ENCODE measurements at regions not wholly inside any gene's neighbourhood (a gene's known extent, or its start where the extent isn't known, plus 50 kb on each side); places are given as distances from the start of the nearest gene placed in this dataset.

DNA sequence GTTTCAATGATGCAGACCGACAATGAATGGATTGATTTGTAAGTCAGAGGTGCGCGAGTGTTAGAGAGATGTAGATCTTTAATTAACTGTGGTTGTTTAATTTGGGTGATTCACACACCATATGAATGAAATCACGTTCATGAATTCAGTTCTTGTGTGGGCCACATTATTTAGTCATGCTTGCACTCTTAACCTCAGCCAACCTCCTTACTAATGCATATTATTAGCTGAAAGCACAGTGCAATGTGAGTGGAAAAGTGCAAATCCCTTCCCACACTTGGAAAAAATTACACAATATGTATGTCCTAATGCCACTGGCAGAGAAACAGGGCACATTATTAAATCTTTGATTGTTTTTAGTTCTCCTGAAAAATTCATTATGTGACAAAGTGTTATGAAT lies 512.5 kb downstream of the BCKDHB start:
- Histone ChIP-seq H3K79me2 (replicated peaks; ENCODE audit: insufficient read depth) (no peaks in the 10 kb centered on the region), H3K27ac (ENCODE audit: low read depth) (no peak overlapping the region), H3K4me3 (no peak overlapping the region), H4K20me1 (replicated peaks; ENCODE audit: insufficient read depth) (no peaks in the 10 kb centered on the region), H3K9me2 (ENCODE audit: insufficient read depth) (no peaks in the 10 kb centered on the region; the same call in 1 of the 2 replicates), H3F3A (replicated peaks; ENCODE audit: low read depth) (no peaks in the 10 kb centered on the region), H2AFZ (no peak overlapping the region), H3K36me3 (ENCODE audit: insufficient read depth) (no peaks in the 10 kb centered on the region), H3K27me3 (ENCODE audit: insufficient read depth) (no peaks in the 10 kb centered on the region), H3K4me2 (no peak overlapping the region), H3K4me1 (ENCODE audit: insufficient read depth) (no peaks in the 10 kb centered on the region)
- Mint-ChIP-seq H3K27ac (no peak overlapping the region), H3K4me3 (no peak overlapping the region), H3K36me3 (ENCODE audit: low read depth) (0 out of 3 replicates have a peak, but pooled peaks cover 2% of the 10 kb centered on the region), H3K4me1 (no peaks in the 10 kb centered on the region), H3K9me3 (peaks cover 10% of the 10 kb centered on the region), H3K27me3 (ENCODE audit: insufficient read depth, low read depth, poor library complexity) (peaks cover 3% of the 10 kb centered on the region)
- ATAC-seq = no peak
- TF ChIP-seq, protein P1, sequence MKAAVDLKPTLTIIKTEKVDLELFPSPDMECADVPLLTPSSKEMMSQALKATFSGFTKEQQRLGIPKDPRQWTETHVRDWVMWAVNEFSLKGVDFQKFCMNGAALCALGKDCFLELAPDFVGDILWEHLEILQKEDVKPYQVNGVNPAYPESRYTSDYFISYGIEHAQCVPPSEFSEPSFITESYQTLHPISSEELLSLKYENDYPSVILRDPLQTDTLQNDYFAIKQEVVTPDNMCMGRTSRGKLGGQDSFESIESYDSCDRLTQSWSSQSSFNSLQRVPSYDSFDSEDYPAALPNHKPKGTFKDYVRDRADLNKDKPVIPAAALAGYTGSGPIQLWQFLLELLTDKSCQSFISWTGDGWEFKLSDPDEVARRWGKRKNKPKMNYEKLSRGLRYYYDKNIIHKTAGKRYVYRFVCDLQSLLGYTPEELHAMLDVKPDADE (IDR thresholded peaks at IDR 0.05) = no peak
- TF ChIP-seq NANOG (IDR thresholded peaks at IDR 0.05; ENCODE audit: borderline replicate concordance) (no peak), REST (IDR thresholded peaks at IDR 0.05; ENCODE audit: unreplicated experiment) (no peak), CREB1 (CRISPR knock-in tag; IDR thresholded peaks at IDR 0.05; ENCODE audit: low read depth) (no peak), STAT1 (IDR thresholded peaks at IDR 0.05; ENCODE audit: unreplicated experiment) (no peak), EZH2phosphoT487 (IDR thresholded peaks at IDR 0.05; ENCODE audit: unreplicated experiment) (no peak), ZNF114 (CRISPR knock-in tag; IDR thresholded peaks at IDR 0.05) (no peak), CTCF (conservative IDR thresholded peaks at IDR 0.05; ENCODE audit: low read depth in 2 of 2) (no peak), EZH2 (IDR thresholded peaks at IDR 0.05; ENCODE audit: low read depth, unreplicated experiment) (no peak), POLR2AphosphoS5 (IDR thresholded peaks at IDR 0.05; ENCODE audit: low read depth) (no peak), JUNB (IDR thresholded peaks at IDR 0.05; ENCODE audit: unreplicated experiment) (no peak), ZNF331 (CRISPR knock-in tag; IDR thresholded peaks at IDR 0.05; ENCODE audit: low read depth) (no peak)
- TF ChIP-seq, protein P2, sequence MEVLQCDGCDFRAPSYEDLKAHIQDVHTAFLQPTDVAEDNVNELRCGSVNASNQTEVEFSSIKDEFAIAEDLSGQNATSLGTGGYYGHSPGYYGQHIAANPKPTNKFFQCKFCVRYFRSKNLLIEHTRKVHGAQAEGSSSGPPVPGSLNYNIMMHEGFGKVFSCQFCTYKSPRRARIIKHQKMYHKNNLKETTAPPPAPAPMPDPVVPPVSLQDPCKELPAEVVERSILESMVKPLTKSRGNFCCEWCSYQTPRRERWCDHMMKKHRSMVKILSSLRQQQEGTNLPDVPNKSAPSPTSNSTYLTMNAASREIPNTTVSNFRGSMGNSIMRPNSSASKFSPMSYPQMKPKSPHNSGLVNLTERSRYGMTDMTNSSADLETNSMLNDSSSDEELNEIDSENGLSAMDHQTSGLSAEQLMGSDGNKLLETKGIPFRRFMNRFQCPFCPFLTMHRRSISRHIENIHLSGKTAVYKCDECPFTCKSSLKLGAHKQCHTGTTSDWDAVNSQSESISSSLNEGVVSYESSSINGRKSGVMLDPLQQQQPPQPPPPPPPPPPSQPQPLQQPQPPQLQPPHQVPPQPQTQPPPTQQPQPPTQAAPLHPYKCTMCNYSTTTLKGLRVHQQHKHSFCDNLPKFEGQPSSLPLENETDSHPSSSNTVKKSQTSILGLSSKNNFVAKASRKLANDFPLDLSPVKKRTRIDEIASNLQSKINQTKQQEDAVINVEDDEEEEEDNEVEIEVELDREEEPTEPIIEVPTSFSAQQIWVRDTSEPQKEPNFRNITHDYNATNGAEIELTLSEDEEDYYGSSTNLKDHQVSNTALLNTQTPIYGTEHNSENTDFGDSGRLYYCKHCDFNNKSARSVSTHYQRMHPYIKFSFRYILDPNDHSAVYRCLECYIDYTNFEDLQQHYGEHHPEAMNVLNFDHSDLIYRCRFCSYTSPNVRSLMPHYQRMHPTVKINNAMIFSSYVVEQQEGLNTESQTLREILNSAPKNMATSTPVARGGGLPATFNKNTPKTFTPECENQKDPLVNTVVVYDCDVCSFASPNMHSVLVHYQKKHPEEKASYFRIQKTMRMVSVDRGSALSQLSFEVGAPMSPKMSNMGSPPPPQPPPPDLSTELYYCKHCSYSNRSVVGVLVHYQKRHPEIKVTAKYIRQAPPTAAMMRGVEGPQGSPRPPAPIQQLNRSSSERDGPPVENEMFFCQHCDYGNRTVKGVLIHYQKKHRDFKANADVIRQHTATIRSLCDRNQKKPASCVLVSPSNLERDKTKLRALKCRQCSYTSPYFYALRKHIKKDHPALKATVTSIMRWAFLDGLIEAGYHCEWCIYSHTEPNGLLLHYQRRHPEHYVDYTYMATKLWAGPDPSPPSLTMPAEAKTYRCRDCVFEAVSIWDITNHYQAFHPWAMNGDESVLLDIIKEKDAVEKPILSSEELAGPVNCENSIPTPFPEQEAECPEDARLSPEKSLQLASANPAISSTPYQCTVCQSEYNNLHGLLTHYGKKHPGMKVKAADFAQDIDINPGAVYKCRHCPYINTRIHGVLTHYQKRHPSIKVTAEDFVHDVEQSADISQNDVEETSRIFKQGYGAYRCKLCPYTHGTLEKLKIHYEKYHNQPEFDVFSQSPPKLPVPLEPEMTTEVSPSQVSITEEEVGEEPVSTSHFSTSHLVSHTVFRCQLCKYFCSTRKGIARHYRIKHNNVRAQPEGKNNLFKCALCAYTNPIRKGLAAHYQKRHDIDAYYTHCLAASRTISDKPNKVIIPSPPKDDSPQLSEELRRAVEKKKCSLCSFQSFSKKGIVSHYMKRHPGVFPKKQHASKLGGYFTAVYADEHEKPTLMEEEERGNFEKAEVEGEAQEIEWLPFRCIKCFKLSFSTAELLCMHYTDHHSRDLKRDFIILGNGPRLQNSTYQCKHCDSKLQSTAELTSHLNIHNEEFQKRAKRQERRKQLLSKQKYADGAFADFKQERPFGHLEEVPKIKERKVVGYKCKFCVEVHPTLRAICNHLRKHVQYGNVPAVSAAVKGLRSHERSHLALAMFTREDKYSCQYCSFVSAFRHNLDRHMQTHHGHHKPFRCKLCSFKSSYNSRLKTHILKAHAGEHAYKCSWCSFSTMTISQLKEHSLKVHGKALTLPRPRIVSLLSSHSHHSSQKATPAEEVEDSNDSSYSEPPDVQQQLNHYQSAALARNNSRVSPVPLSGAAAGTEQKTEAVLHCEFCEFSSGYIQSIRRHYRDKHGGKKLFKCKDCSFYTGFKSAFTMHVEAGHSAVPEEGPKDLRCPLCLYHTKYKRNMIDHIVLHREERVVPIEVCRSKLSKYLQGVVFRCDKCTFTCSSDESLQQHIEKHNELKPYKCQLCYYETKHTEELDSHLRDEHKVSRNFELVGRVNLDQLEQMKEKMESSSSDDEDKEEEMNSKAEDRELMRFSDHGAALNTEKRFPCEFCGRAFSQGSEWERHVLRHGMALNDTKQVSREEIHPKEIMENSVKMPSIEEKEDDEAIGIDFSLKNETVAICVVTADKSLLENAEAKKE (CRISPR knock-in tag; IDR thresholded peaks at IDR 0.05) = no peak
- DNase-seq (ENCODE audit: low spot score) = no peak

Measured in GM23338 (cell line).